ENCODE measurements at regions not wholly inside any gene's neighbourhood (a gene's known extent, or its start where the extent isn't known, plus 50 kb on each side); places are given as distances from the start of the nearest gene placed in this dataset.
"Not testable (repeated sequence)": the region's sequence is repeated elsewhere in the genome, so short reads cannot be mapped to it uniquely, and the experiment has no call there.

DNA sequence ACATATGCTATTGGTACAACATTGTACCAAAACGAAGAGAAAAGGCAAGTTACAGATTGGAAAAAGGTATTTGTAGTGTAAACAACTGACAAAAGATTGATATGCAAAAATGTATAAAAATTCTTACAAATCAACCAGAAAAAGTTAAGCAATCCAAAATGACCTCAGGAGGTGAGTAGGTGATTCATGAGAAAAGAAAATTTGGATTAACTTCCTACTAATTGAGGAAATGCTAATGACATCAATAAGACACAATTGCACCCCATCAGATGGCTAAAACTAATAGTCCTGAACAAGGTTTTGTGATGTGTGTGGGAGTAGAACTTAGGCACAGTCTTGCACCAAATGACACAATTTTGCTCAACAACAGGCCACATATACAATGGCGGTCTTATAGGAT is 129.3 kb downstream of the COPS8 start:
- DNase-seq (ENCODE audit: low read depth), result no peak

DNA sequence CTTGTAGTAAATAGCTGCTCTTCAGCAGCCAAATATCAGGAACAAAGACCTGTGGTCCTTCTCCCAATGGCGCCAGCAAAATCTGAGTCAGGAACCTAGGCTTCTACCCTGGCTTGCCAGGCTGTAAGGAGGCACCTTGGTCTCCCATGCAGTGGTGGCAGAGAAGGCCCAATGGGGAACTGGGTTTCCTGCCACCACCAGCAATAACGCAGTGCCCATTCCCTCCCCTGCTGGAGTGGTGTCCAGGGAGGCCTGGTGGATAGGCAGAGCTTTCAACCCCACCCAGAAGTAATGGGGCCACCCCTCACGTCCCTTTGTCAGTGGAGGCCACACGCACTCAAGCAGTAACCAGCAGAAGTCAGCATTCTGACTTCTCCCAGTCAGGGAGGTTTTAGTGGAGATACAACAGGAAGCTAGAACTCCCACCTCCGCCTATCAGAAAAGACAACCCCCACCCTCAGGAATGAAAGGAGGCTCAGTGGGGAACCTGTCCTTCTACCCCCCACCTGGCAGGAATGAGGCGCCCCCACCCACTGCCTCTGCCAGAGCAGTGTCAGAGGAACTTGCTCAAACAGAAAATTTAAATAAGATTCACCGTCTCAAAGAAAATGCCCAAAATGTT is 132.4 kb downstream of the COPS8 start:
- DNase-seq (ENCODE audit: low read depth), result no peak

DNA sequence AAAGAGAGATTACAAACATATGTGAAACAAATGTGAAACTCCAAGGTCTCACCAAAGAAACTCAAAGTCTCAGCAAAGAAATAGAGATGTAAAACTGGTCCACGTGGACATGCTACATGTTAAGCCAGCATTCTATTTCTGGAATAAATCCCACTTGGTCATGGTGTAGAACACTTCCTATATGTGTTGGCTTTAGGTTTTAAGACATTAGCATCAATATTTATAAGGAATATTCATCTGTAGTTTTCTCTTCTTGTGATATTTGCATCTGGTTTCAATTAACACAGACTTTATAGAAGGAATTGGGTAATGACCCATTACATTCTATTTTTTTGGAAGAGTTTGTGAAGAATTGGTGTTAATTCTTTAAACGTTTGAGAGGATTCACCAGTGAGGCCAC is 133.1 kb downstream of the COPS8 start:
- DNase-seq (ENCODE audit: low read depth), result no peak

DNA sequence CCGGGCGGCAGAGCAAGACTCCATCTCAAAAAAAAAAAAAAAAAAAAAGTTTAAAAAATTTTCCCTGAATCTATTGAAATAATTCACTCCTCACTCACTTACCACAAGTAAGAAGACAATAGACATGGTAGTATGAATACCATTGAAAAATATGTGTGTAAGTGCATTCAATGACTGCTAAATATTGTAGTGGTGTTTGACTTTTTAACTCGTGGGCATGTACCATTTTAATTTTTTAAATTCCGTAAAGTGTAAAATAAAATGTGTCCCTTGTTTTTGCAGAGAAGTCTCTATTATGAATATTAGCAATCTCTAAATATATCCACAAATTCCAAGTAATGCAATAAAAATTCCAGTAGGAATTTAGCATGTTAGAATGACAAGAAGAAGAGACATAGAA is 134.1 kb downstream of the COPS8 start:
- DNase-seq (ENCODE audit: low read depth), result no peak

DNA sequence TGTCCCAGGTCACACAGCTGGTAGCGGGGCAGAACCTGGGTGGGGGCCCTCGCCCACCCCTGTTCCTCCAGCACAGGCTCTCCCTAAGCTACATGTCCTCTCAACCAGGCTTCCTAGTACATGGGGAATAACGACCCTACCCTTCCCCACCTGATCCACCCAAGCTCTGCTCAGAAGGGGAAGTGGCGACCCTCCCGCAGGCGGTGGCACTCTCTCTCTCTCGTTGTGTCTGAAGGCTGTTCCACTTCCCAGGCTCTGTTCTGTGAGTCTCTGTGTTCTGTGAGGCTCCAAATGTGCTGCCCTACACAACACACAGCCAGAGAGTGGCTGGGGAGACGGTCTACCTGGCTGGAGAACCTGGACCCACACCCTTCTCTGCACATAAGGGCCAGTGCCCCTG is 135.8 kb downstream of the COPS8 start:
- no peak for DNase-seq (ENCODE audit: low read depth)

DNA sequence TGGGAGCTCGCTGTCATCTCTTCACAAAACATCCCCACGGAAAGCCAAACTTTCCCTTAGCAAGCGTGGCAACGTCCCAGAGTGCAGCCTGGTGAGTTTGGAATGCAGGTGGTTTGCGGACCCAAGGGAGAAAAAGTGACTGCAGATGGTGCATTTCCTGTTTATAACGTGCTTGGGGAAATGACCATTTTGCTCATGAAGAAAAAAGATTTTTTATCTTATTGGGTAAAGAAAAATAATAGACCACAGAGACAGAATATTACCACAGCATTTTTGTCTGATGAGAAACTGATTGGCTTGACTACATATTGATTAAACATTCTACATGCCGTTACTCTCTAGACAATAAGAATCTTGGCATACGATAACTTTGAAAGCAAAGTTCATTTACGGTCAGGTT is 136.5 kb downstream of the COPS8 start:
- peak; percentile 89 for DNase-seq (ENCODE audit: low read depth)

DNA sequence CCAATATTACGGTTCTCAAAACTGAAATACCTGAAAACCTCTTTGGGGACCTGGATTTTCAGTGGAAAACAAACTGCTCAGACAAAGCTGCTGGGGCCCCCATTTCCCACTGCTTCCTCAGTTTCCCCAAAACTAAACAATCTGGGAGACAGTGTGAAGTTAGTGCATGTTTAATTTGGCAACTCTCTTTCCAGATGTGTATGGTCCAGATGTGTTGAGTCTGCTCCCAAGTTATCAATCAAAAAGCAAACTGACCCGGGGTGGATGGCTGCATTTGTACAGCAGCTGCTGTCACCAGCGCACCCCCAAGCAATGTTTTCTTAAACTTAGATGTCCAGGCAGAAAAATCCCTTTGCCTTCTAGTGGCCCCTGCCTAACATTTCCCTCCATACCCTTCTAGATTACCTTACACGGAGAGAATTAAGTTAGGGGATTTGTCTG is 136.9 kb downstream of the COPS8 start:
- peak; percentile 23 for DNase-seq (ENCODE audit: low read depth)

DNA sequence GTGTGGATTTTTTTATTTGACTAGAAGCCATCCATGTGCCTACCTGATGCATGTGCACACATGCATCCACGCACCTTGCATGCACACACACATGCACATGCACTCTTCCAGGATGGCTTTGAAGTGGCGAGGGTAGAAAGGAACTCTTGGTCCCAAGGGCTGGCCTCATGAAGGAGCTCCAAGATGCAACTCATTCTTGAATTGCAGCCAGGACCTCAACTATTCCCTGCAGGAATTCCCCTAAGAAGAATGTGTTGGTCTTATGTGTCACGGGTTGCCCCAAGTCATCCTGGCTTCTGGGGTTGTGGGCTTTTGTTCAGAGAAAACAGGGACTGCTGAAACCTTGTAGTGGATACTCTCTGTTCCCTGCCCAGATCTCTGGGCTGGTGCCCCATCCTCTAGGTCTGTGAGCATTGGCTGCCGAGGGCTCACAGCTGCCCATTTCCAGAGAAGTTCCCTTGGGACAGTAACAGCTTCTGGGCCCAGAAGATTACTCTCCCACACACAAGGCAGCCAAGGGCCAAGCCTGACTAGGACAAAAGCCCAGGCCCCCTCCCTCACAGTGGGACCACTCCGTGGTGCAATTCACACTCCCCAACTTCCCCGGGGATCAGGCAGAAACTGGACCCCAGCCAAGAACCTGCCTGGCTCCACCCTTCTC is 137.6 kb downstream of the COPS8 start:
- peak; percentile 99 for DNase-seq (ENCODE audit: low read depth)

DNA sequence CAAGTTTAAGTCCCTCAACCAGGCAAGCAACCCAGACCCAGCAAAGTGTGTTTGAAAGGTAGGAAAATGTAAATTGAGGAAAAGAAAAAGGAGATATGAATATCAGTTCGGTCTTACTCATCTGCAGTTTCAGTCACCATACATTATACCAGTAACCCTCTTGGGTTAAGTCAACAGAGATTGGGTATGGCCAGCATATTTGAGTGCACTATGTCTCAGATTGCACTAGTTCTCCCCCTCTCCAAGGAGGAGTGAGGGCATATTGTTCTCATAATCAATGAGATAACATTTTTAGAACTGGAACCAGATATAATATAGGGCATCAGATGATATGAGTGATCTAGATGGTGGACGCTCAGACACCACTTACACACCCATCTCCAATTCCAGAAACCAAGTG is 141.5 kb downstream of the COPS8 start:
- no peak for DNase-seq (ENCODE audit: low read depth)

DNA sequence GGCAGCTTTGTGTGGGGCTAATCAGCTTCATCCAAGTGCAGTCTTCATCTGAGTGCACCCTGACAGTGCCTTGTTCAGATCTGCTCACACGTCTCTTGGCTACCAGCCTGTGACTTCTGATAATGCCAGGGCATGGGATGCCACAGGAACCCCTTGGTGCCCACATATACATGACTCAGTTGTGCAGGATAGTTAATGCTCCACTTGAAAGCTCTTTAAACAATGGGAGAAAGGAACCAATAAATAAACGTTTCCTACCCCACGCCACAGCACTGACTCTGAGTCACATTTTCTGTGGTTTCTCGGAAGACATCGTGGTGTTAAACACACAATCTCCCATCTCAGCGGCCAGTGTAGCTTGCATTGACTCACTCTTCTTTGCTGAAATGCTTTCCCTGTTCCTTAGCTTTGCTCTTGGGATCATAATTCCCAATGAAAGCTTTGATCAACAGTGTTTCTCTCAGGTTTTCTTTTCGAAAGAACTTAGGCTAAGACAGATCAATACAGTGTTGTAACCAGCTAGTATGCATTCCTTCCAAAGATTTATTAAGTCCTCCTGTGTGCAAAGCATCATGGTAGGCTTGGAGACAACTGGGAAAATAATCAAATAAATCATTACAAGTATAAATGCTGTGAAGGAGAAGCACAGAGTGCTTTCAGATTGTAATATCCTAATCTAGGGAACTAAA is 142.0 kb downstream of the COPS8 start:
- peak; percentile 96 for DNase-seq (ENCODE audit: low read depth)

DNA sequence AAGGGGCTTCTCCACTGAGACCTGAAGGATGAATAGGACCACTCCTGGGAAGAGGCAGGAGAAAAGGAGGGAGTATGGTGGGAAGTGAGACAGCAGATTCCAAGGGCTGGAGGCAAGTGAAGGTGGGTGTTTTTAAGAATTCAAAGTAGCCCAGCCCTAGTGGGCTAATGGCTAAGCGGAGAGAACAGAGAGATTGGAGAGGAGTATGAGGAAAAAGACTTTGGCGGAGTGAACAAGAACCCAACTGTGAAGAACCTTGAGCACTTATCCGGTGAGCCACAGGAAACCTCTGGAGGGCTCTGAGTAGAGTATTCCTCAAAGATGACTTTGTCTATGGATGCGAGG is 142.6 kb downstream of the COPS8 start:
- DNase-seq (ENCODE audit: low read depth), result no peak

DNA sequence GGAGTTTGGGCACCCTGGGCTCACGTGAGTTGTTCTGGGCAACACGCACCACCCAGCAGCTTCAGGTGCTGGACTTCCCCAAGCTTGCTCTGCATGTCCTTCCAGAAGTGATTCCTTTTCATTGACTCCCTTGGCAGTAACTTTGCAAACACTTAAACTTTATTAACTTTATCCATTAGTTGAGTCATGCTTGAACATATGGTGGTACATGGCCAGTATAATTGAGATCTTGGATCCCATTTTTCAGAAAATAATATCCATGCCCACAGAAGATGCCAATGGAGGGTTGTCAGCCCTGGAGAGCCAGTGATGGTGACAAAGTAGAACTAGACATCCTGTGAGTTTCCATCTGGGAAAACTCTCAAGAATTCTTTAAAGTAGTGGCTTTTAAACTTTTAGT is 144.2 kb downstream of the COPS8 start:
- no peak for DNase-seq (ENCODE audit: low read depth)

DNA sequence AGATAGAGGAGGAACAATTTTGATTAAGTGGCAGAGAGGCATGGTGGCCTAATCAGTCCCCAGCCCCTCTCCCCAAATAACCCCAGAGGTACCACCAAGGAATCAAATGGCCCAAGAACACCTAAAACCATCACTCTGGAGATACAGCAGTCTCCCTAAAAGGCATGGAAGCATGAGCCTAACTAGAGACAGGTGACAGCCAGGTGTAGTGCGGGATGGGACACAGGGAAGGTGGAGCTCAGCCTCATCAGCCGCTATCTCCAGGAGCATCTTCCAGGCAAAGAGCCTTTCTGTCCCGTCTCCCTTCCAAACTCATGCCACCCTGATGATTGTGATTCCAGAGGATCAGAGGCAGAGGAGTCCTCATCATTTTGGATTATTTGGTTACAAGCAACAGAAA is 144.7 kb downstream of the COPS8 start:
- no peak for DNase-seq (ENCODE audit: low read depth)

DNA sequence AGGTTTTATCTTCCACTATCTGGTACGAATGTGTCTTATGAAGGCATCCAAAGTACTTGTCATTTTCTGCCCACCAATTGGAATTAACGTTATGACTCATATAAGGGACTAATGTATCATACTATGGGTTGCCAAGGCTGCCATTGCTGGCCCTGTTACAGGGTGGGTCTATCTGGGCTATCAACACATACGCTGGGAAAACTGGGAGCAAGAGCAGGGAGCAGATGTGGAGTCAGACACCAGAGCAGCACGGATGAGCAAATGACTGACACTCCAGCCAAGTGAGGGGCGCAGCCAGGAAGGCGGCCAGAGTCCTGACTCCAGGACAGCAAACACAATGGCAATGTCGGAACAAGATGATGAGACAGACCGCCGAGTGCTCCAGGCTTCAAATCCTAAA is 145.9 kb downstream of the COPS8 start:
- no peak for DNase-seq (ENCODE audit: low read depth)

DNA sequence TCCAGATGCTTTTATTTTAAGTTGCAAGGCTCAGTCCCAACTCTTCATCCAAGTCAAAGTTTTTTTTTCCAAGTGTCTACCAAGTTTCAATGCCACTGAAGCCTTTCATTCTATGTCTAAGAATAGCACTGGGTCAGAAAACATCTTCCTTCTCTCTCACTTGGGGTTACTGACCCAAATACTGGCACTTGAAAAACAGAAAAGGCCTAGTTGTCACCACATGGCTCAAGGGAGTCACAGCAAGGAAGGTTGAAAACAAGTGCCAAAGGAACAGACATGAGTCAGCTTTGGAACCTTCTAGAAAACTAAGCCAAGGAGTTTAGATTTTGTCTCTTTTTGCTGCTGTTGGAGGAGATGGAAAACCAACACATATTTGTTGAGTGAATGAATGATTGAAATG is 146.5 kb downstream of the COPS8 start:
- DNase-seq (ENCODE audit: low read depth), result no peak

DNA sequence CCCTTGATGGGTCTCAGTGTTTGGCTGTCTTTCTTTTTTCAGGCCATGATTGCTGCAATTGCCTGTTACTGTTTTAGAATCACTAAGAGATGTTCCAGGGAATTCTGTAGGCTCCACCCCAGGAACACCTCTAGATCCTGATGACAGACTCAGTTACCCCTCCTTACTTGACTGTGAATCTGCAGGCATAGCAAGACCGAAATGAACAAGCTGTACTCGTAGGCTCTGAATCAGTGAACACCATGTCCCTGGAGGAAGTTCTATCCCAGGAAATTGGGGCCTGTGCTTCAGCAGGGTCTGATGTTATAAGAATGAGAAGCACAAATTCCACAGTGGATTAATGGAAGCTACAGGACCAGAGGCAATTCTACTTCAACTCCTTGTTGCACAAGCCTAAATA is 148.6 kb downstream of the COPS8 start:
- DNase-seq (ENCODE audit: low read depth), result no peak

DNA sequence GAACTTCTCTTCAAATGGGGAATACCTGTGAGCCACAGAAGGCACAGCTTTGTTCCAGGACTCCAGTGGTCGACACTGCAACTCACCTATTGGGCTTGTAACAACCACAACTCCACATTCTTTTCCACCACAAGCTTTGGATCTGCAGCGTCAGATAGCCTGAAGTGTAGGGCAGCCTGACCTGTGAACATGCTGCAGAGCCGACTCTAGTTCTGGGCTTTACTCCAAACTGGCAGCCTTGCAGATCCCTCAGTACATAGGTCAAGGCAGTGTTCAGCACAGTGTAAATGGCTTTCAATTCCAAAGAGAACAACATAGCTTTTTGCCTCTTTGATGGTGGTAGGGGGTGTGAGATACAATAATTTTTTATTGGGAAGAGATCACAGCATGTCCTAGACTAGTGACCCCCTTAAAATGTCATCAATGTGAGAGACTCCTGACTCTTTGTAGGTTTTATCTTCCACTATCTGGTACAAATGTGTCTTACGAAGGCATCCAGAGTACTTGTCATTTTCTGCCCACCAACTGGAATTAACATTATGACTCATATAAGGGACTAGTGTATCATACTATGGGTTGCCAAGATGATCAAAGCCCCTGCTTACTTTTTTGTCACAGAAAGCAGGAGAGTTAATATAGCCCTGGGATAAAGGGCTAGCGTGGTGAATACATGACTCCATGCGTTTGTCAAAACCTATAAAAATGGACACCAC is 149.8 kb downstream of the COPS8 start:
- peak; percentile 96 for DNase-seq (ENCODE audit: low read depth)

DNA sequence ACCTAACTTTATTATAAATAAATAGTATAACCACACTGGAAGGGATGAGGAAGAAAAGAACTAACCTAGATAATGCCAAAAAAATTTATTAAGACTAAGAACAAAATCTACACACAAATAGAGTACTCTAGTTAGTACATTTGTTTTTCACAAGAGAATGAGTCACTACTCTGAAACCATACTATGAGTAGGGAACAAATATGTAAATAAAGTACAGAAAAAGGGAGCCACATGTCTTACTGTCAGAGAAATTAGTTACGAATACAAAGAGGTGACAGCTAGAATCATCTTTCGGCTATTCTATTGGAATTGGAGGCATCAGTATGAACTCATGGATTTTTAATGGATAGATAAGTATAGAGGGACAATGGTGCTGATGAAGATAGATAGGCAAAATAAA is 150.5 kb downstream of the COPS8 start:
- peak; percentile 55 for DNase-seq (ENCODE audit: low read depth)

DNA sequence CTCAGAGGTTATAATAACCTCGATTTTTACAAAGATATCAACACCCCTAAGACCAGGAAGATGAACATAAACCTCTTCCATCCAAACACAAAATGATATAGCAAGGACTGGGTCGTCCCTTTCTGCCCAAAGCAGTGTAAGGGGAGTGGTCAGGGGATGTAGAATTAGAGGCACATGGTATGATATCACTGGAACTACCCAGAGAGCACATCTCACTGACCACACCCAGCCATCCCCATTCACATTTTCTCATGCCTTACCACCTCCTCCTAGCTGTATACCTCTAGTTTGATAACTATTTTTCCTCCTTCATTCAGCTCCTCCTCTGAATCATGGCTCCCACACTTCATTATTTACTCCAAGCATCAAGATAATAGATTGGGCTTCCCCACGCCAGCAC is 152.6 kb downstream of the COPS8 start:
- no peak for DNase-seq (ENCODE audit: low read depth)

DNA sequence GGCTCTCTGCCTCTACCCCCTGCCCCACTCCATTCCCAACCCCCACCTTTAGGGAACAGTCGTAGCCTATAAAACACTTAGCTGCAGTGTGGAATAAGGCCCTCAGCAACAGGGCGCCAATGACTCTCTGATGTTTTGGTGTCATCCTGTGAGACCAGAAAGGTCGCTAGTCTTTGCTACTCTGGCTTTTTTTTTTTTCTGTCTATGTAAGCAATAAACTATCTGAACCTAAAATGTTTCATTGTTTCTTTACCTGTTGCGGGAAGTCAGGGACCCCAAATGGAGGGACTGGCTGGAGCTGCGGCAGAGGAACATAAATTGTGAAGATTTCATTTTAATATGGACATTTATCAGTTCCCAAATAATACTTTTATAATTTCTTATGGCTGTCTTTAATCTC is 154.6 kb downstream of the COPS8 start:
- DNase-seq (ENCODE audit: low read depth), result no peak

DNA sequence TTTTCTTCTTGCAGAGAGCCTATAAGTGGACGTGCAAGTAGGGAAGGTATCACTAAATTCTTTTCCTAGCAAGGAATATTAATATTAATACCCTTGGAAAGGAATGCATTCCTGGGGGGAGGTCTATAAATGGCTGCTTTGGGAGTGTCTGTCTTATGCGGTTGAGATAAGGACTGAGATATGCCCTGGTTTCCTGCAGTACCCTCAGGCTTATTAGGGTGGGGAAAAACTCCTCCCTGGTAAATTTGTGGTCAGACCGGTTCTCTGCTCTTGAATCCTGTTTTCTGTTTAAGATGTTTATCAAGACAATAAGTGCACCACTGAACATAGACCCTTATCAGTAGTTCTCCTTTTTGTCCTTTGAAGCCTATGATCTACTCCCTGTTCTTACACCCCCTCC is 155.2 kb downstream of the COPS8 start:
- not testable (repeated sequence) for DNase-seq (ENCODE audit: low read depth)

DNA sequence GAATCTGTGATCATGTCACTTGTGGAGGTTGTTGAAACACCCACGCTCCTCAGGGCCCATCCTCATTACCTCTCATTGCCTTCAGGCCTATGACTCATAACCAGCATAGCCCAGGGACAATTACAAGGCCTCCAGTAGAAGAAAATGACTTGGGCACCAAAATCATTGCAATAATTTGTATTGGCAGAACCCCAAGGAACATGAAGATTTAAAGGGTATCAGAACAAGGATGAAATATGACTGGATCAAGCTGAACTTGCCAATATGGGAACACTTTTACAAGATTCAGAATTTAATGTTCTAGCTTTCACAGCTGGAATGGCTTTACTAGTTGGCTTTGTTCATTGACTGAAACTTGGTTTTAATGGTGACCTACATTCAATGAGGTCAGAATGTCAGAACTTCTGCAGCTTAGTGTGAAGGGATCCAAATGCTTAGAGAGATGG is 156.4 kb downstream of the COPS8 start:
- DNase-seq (ENCODE audit: low read depth), result peak; percentile 36

DNA sequence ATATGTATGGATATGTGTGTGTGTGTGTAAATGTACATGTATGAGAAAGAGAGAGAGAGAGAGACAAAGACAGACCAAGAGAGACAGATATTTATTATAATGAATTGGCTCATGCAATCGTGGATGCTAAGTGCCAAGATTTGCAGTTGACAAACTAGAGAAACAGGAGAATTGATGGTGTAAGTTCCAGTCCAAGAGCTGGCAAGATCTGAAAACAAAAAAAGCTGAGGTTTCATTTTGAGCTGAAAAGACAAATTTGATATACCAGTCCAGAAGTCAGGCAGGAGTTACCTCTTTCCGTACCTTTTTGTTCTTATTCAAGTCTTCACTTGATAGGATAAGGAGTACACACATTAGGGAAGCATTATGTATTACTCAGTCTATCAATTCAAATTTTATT is 157.8 kb downstream of the COPS8 start:
- DNase-seq (ENCODE audit: low read depth), result no peak

Data from M059J (cell line).